GM19324 (cell line): ENCODE measurements at regions not wholly inside any gene's neighbourhood (a gene's known extent, or its start where the extent isn't known, plus 50 kb on each side); places are given as distances from the start of the nearest gene placed in this dataset.
"Not testable (repeated sequence)": the region's sequence is repeated elsewhere in the genome, so short reads cannot be mapped to it uniquely, and the experiment has no call there.

Experiments used
- ATAC-seq: cut with Tn5 transposase; IDR thresholded peaks from one replicate; pipeline ENCODE4 v1.9.1; 2021; ENCODE audit warnings: mild to moderate bottlenecking, moderate library complexity; ENCODE audit not compliant: unreplicated experiment, low FRiP score

- ATAC-seq = no peak
Observed at GRCh38 chr18:2223449-2223848, 347.9 kb downstream of the METTL4 start.

GRCh38 chr18:2223849-2224248 lies 347.5 kb downstream of the METTL4 start:
- no peak for ATAC-seq

GRCh38 chr18:2236232-2236631 lies 335.1 kb downstream of the METTL4 start:
- no peak for ATAC-seq

- no peak for ATAC-seq
Observed at GRCh38 chr18:2237706-2238105, 333.6 kb downstream of the METTL4 start.

GRCh38 chr18:2240311-2240705 lies 331.0 kb downstream of the METTL4 start:
- ATAC-seq = no peak

- ATAC-seq = no peak
Observed at GRCh38 chr18:2244641-2245040, 326.7 kb downstream of the METTL4 start.

GRCh38 chr18:2247101-2247500 lies 324.2 kb downstream of the METTL4 start:
- ATAC-seq = not testable (repeated sequence)

- ATAC-seq = no peak
Observed at GRCh38 chr18:2254977-2255376, 316.3 kb downstream of the METTL4 start.

- ATAC-seq = no peak
Observed at GRCh38 chr18:2256577-2256976, 314.7 kb downstream of the METTL4 start.

- ATAC-seq = no peak
Observed at GRCh38 chr18:2258954-2259353, 312.4 kb downstream of the METTL4 start.

GRCh38 chr18:2263303-2263890 lies 307.9 kb downstream of the METTL4 start:
- ATAC-seq = no peak

GRCh38 chr18:2274613-2275012 lies 296.7 kb downstream of the METTL4 start:
- ATAC-seq = no peak

GRCh38 chr18:2281086-2281485 lies 290.2 kb downstream of the METTL4 start:
- ATAC-seq = no peak

- ATAC-seq = no peak
Observed at GRCh38 chr18:2281523-2282199, 289.6 kb downstream of the METTL4 start.

- ATAC-seq = no peak
Observed at GRCh38 chr18:2293109-2293839, 278.0 kb downstream of the METTL4 start.

- ATAC-seq = no peak
Observed at GRCh38 chr18:2301316-2301715, 270.0 kb downstream of the METTL4 start.

GRCh38 chr18:2302012-2302411 lies 269.3 kb downstream of the METTL4 start:
- ATAC-seq = no peak

- no peak for ATAC-seq
Observed at GRCh38 chr18:2302628-2303516, 268.4 kb downstream of the METTL4 start.

GRCh38 chr18:2303517-2304238 lies 267.6 kb downstream of the METTL4 start:
- no peak for ATAC-seq
